ENCODE measurements at regions not wholly inside any gene's neighbourhood (a gene's known extent, or its start where the extent isn't known, plus 50 kb on each side); places are given as distances from the start of the nearest gene placed in this dataset.
"Not testable (repeated sequence)": the region's sequence is repeated elsewhere in the genome, so short reads cannot be mapped to it uniquely, and the experiment has no call there.

DNA sequence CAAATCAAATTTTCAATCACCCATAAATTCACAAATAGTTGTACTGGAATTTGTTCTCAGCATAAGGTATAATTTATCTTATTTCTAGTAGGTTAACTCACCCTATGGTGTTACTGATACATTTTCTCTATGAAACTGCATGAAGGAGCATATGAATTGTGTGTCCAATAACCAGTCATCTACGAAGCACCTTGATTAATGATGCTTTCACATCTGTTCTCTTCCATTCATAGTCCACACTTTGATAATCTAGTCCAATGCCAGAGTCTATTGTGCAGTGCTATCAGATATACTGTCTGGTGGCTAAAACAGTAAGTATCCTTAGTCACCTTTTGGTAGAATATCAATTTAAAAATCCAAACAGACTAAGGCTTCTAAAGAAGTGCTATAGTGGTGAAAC, 876.0 kb downstream of the RPS29 start:
- no peak for DNase-seq
- H3K27me3 ChIP-seq = no peaks in the 10 kb centered on the region
- no peaks in the 10 kb centered on the region for H3K36me3 ChIP-seq
- no peaks in the 10 kb centered on the region for H3K4me1 ChIP-seq
- TF ChIP-seq, protein P1, sequence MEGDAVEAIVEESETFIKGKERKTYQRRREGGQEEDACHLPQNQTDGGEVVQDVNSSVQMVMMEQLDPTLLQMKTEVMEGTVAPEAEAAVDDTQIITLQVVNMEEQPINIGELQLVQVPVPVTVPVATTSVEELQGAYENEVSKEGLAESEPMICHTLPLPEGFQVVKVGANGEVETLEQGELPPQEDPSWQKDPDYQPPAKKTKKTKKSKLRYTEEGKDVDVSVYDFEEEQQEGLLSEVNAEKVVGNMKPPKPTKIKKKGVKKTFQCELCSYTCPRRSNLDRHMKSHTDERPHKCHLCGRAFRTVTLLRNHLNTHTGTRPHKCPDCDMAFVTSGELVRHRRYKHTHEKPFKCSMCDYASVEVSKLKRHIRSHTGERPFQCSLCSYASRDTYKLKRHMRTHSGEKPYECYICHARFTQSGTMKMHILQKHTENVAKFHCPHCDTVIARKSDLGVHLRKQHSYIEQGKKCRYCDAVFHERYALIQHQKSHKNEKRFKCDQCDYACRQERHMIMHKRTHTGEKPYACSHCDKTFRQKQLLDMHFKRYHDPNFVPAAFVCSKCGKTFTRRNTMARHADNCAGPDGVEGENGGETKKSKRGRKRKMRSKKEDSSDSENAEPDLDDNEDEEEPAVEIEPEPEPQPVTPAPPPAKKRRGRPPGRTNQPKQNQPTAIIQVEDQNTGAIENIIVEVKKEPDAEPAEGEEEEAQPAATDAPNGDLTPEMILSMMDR (IDR thresholded peaks at IDR 0.05) = no peak
- no peak for TF ChIP-seq POLR2A (IDR thresholded peaks at IDR 0.05)
- intact Hi-C loops (cut with DNase I; ENCODE audit: low total_unique reads) = no loop called here
- no peaks in the 10 kb centered on the region for H3K9me3 ChIP-seq
- H3K4me3 ChIP-seq = no peak overlapping the region
- H3K27ac ChIP-seq = no peak overlapping the region

DNA sequence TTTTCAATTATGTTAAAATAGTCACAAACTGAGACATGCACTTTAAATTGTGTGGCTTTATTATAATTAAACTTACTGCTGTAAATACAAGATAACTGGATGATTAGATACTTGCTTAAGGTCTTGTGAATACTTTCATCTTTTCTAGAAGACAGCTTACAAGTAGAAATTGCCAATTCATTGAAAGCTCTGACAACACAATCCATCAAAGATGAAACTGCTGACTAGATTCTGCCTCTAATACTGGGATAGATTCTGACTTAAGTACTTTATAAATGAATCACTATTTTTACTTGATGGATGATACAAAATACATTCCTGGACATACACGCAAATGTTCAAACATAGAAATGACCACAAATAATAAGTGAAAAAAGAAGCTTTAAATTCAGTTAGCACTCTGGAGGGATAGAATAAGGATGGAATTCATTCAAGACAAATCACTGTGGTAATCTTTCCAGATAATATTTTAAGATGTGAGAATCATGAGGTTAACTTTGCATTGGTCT, 876.8 kb downstream of the RPS29 start:
- Histone ChIP-seq H3K4me3 (no peak overlapping the region), H3K4me1 (no peaks in the 10 kb centered on the region), H3K27me3 (no peaks in the 10 kb centered on the region), H3K27ac (no peak overlapping the region), H3K9me3 (no peaks in the 10 kb centered on the region), H3K36me3 (no peaks in the 10 kb centered on the region)
- no peak for DNase-seq
- no peak for TF ChIP-seq POLR2A (IDR thresholded peaks at IDR 0.05)
- TF ChIP-seq, protein P1 (IDR thresholded peaks at IDR 0.05) = no peak
- intact Hi-C loops (cut with DNase I; ENCODE audit: low total_unique reads) = no loop called here

DNA sequence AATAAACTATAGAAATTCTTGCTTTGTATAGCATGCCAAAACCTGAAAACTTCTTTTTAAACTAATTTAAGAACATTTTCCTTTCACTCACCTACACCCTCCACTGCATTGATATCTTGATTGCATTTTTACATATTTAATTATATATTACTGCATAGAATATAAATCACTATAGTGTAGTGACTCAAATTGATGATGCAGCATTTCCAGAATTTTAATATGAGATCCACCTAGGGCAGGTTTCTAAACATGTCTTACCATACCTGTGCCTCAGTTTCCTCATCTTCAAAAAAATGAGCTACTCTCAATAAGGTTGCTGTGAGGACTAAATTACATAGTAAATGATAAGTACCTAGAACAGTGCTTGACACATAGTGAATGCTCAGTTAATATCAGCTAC, 881.5 kb downstream of the RPS29 start:
- Histone ChIP-seq H3K4me1 (no peaks in the 10 kb centered on the region), H3K4me3 (no peak overlapping the region), H3K27me3 (no peaks in the 10 kb centered on the region), H3K36me3 (no peaks in the 10 kb centered on the region), H3K9me3 (no peaks in the 10 kb centered on the region), H3K27ac (no peak overlapping the region)
- intact Hi-C loops (cut with DNase I; ENCODE audit: low total_unique reads) = no loop called here
- DNase-seq = no peak
- TF ChIP-seq POLR2A (IDR thresholded peaks at IDR 0.05) = no peak
- TF ChIP-seq, protein P1 (IDR thresholded peaks at IDR 0.05) = no peak

DNA sequence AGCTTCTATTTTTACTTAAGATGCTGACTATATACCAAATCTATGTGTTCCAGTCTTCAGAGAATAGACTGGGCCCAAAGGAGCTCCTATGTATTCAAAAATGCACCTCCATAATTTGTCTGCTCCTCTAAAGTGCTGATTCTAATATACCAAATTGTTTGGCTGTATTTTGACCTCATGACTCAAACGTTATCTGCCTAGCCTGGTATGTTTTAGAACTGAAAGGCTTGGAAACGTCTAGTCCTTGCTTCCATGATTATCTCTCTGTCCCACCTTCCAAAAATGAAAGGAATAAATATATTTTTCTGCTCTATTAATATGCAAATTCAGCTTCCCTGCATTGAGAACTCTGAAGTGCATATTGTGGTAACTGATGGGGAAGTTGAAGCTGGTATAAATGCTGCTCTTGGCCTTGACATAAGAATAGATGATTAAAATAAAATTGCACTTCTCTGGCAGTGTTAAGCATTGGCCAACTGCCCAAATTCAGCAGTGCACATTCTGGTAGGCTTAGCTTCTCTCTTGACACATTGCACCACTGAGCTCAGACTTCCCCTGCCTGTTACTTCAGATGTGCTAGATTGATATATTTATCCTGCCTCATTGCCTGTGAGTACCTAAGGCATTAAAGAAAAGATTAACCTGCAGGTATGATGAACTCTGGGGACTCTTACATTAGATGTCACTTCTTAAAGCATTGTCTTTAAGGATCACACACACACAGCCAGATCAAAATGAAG, 882.3 kb downstream of the RPS29 start:
- DNase-seq = no peak
- H3K36me3 ChIP-seq = no peaks in the 10 kb centered on the region
- no peaks in the 10 kb centered on the region for H3K9me3 ChIP-seq
- H3K27ac ChIP-seq = no peak overlapping the region
- no peak for TF ChIP-seq POLR2A (IDR thresholded peaks at IDR 0.05)
- TF ChIP-seq, protein P1 (IDR thresholded peaks at IDR 0.05) = no peak
- no peaks in the 10 kb centered on the region for H3K4me1 ChIP-seq
- intact Hi-C loops (cut with DNase I; ENCODE audit: low total_unique reads) = no loop called here
- no peak overlapping the region for H3K4me3 ChIP-seq
- H3K27me3 ChIP-seq = no peaks in the 10 kb centered on the region

DNA sequence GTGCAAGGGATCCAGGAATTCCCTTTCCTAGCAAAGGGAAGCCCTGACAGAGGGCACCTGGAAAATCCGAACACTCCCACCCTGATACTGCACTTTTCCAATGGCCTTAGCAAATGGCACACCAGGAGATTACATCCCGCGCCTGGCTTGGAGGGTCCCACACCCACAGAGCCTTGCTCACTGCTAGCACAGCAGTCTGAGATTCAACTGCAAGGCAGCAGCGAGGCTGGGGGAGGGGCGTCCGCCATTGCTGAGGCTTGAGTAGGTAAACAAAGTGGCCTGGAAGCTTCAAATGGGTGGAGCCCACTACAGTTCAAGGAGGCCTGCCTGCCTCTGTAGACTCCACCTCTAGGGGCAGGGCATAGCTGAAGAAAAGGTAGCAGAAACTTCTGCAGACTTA, 888.8 kb downstream of the RPS29 start:
- DNase-seq; H3K4me1 ChIP-seq; intact Hi-C loops (cut with DNase I; ENCODE audit: low total_unique reads); H3K36me3 ChIP-seq; H3K4me3 ChIP-seq; H3K9me3 ChIP-seq; H3K27ac ChIP-seq; H3K27me3 ChIP-seq: not testable (repeated sequence)

Data from uterus (tissue), 3 donors.